Esophagus muscularis mucosa (tissue), 3 donors: ENCODE measurements at regions not wholly inside any gene's neighbourhood (a gene's known extent, or its start where the extent isn't known, plus 50 kb on each side); places are given as distances from the start of the nearest gene placed in this dataset.

Experiments used
- CTCF ChIP-seq, 3 experiments: fragments of 200-600 bp in 2 of 3; fragments of 450-650 bp in 1 of 3; sonication (generic) in 2 of 3; IDR thresholded peaks; one replicate each; pipeline ENCODE4 v1.5.1; 2017 to 2019; ENCODE audit warnings: antibody characterized with exemption in 3 of 3, mild to moderate bottlenecking in 2 of 3, moderate library complexity in 1 of 3
- POLR2A ChIP-seq: fragments of 450-650 bp; IDR thresholded peaks from one replicate; pipeline ENCODE4 v1.6.1; 2017; ENCODE audit warnings: antibody characterized with exemption, moderate library complexity, mild to moderate bottlenecking, low read depth

DNA sequence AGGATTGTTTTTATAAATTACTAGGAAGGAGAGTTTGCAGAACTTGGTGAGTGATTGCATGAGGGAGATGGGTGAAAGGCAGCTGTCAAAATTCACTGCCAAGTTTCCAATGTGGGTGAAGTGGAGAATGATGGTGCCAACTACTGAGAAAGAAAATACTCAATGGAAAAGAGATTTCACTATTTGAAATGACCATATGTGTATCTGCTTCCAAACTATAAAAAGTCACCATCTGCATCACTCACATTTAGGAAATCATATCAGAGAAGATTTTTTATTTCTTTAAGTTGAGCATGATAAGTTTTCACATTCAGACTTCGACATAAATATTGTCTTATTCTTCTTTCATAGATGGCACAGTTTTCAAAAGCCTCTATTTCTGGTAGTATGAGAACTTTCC lies 570.0 kb upstream of the DSEL start:
- TF ChIP-seq POLR2A (no peak), CTCF (IDR thresholded peaks at IDR 0.05) (no peak)
